ENCODE measurements at regions not wholly inside any gene's neighbourhood (a gene's known extent, or its start where the extent isn't known, plus 50 kb on each side); places are given as distances from the start of the nearest gene placed in this dataset.
A peak's percentile ranks its signal among the peaks of the same experiment; 100 is the strongest.

- Mint-ChIP-seq H3K4me3 (no peak overlapping the region), H3K27ac (no peak overlapping the region), H3K9me3 (no peaks in the 10 kb centered on the region), H3K4me1 (peaks cover 5 to 10% (median 10%) of the 10 kb centered on the region in 3 donors), H3K27me3 (no peaks in the 10 kb centered on the region), H3K36me3 (no peaks in the 10 kb centered on the region)
- ChIA-PET CTCF (interaction anchor here in 1 of 2 donors (0.6 kb wide), 1 partner anchor 184 kb away, joined by 5 read pairs; no protein-coding TSS in a partner anchor), POLR2A (no interaction called here)
- Histone ChIP-seq H3K4me3 (ENCODE audit: control insufficient read depth in 1 of 2, extremely low read depth in 1 of 2, low read length in 1 of 2) (no peak overlapping the region), H3K27ac (ENCODE audit: low read length) (no peak overlapping the region), H3K36me3 (ENCODE audit: control insufficient read depth in 2 of 2, extremely low read depth in 1 of 2, insufficient read depth in 1 of 2, low read length in 1 of 2) (no peaks in the 10 kb centered on the region), H3K4me1 (ENCODE audit: control insufficient read depth in 1 of 2, extremely low read depth in 1 of 2, insufficient read depth in 2 of 2, low read length in 2 of 2) (peaks cover 0 to 8% of the 10 kb centered on the region in 2 experiments), H3K27me3 (replicated peaks in 1 of 2; ENCODE audit: control insufficient read depth in 2 of 2, extremely low read depth in 1 of 2, insufficient read depth in 2 of 2, low read length in 1 of 2) (no peaks in the 10 kb centered on the region), H3K9me3 (no peaks in the 10 kb centered on the region)
- no peak for ATAC-seq (replicated peaks in 1 of 4)
- no CpG with 5 or more reads among the region's 3 CpGs for WGBS (ENCODE audit: insufficient coverage)
- no peak for DNase-seq
Measured at GRCh38 chr19:28482221-28482620, 730.7 kb downstream of the UQCRFS1 start.

GRCh38 chr19:28481674-28482073 is 731.3 kb downstream of the UQCRFS1 start:
- Mint-ChIP-seq H3K4me3 (no peak overlapping the region), H3K9me3 (no peaks in the 10 kb centered on the region), H3K36me3 (no peaks in the 10 kb centered on the region), H3K27me3 (no peaks in the 10 kb centered on the region), H3K4me1 (peaks cover 5 to 10% (median 10%) of the 10 kb centered on the region in 3 donors), H3K27ac (no peak overlapping the region)
- no peak for DNase-seq
- POLR2A ChIA-PET, result no interaction called here
- Histone ChIP-seq H3K4me1 (ENCODE audit: control insufficient read depth in 1 of 2, extremely low read depth in 1 of 2, insufficient read depth in 2 of 2, low read length in 2 of 2) (peaks cover 0 to 8% of the 10 kb centered on the region in 2 experiments), H3K4me3 (ENCODE audit: control insufficient read depth in 1 of 2, extremely low read depth in 1 of 2, low read length in 1 of 2) (no peak overlapping the region), H3K36me3 (ENCODE audit: control insufficient read depth in 2 of 2, extremely low read depth in 1 of 2, insufficient read depth in 1 of 2, low read length in 1 of 2) (no peaks in the 10 kb centered on the region), H3K27ac (ENCODE audit: low read length) (no peak overlapping the region), H3K9me3 (no peaks in the 10 kb centered on the region), H3K27me3 (replicated peaks in 1 of 2; ENCODE audit: control insufficient read depth in 2 of 2, extremely low read depth in 1 of 2, insufficient read depth in 2 of 2, low read length in 1 of 2) (no peaks in the 10 kb centered on the region)
- no CpG with 5 or more reads among the region's 1 CpG for WGBS (ENCODE audit: insufficient coverage)
- CTCF ChIA-PET, result no interaction called here
- ATAC-seq (replicated peaks in 1 of 4), result no peak

DNA sequence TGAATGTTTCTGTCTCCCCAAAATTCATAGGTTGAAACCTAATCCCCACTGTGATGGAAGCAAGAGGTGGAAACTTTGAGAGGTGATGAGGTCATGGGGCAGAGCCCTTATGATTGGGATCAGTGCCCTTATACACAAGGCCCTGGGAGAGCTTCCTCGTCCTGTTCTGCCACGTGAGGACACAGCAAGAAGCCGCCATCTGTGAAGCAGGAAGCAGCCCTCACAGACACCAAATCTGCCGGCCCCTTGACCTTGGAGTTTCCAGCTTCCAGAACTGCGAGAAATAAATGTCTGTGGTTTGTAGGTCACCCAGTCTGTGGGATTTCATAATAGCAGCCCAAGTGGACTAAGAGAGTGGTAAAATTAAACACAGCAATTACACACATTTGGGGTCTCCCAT is 737.4 kb downstream of the UQCRFS1 start:
- Histone ChIP-seq H3K9me3 (no peaks in the 10 kb centered on the region), H3K27me3 (replicated peaks in 1 of 2; ENCODE audit: control insufficient read depth in 2 of 2, extremely low read depth in 1 of 2, insufficient read depth in 2 of 2, low read length in 1 of 2) (no peaks in the 10 kb centered on the region), H3K27ac (ENCODE audit: low read length) (no peak overlapping the region), H3K4me3 (ENCODE audit: control insufficient read depth in 1 of 2, extremely low read depth in 1 of 2, low read length in 1 of 2) (no peak overlapping the region), H3K36me3 (ENCODE audit: control insufficient read depth in 2 of 2, extremely low read depth in 1 of 2, insufficient read depth in 1 of 2, low read length in 1 of 2) (no peaks in the 10 kb centered on the region), H3K4me1 (ENCODE audit: control insufficient read depth in 1 of 2, extremely low read depth in 1 of 2, insufficient read depth in 2 of 2, low read length in 2 of 2) (peaks cover 0 to 4% of the 10 kb centered on the region in 2 experiments)
- 73% methylated on average over 2 of the region's 5 CpGs for WGBS (ENCODE audit: insufficient coverage)
- Mint-ChIP-seq H3K27me3 (peaks cover 0 to 1% of the 10 kb centered on the region in 2 donors), H3K27ac (no peak overlapping the region), H3K4me1 (peaks cover 0 to 4% (median 0%) of the 10 kb centered on the region in 3 donors), H3K9me3 (no peaks in the 10 kb centered on the region), H3K36me3 (no peaks in the 10 kb centered on the region), H3K4me3 (no peak overlapping the region)
- ATAC-seq (replicated peaks in 1 of 4) (no peak), DNase-seq (no peak)
- POLR2A ChIA-PET, result no interaction called here
- CTCF ChIA-PET, result no interaction called here

- CTCF ChIA-PET, result no interaction called here
- ATAC-seq (replicated peaks in 1 of 4), result no peak
Measured at GRCh38 chr19:28472843-28473242, 740.1 kb downstream of the UQCRFS1 start.

DNA sequence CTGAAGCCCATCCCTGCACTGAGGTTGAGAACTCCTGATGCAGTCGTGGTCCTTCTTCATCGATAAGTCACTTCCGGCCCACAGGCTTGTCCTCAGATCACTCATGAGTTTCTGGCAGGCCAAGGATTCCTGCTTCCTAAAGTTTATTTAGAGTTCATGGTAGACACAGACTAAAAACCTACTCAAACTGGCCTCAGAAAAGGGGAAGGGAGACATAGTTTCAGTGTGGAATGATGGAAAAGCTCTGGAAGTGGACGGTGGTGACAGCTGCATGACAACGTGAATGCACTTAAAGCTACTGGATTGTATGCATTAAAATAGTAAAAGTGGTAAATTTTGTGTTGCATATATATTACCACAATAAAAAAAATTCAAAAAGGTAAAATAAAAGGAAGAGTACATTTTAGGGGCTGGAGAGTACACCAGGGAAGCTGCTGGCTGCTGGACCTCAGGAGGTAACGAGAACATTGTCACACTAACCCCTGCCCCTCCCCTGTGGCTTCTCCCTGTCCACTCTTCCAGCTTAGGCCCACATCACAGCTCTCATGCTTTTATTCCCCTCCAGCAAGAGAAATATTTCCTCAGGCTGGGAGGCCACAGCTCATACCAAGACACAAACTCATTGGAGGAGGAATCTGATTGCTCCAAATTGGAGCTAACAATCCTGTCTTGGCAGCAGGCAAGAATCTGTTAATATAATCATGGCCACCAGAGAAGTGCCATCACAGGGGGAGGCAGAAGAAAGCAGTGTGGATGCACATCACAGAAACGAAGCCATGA is 741.0 kb downstream of the UQCRFS1 start:
- H3K27me3 ChIP-seq (replicated peaks in 1 of 2; ENCODE audit: control insufficient read depth in 2 of 2, extremely low read depth in 1 of 2, insufficient read depth in 2 of 2, low read length in 1 of 2), result peaks cover 0 to 4% of the 10 kb centered on the region in 2 experiments
- Mint-ChIP-seq H3K4me1 (peaks cover 19 to 29% (median 27%) of the 10 kb centered on the region in 3 donors), H3K27me3 (peaks cover 0 to 3% of the 10 kb centered on the region in 2 donors), H3K36me3 (no peaks in the 10 kb centered on the region), H3K9me3 (no peaks in the 10 kb centered on the region), H3K27ac (no peak overlapping the region), H3K4me3 (no peak overlapping the region)
- ATAC-seq (replicated peaks in 1 of 4) (no peak), DNase-seq (no peak)
- POLR2A ChIA-PET, result no interaction called here
- no peaks in the 10 kb centered on the region for H3K9me3 ChIP-seq
- no peak overlapping the region for H3K27ac ChIP-seq (ENCODE audit: low read length)
- WGBS (ENCODE audit: insufficient coverage), result 42% methylated on average over 1 of the region's 7 CpGs
- CTCF ChIA-PET, result interaction anchor here in 1 of 2 donors (0.5 to 0.7 kb wide), 2 partner anchors 15 to 765 kb away, joined by 3 to 4 read pairs; no protein-coding TSS in a partner anchor
- H3K4me1 ChIP-seq (ENCODE audit: control insufficient read depth in 1 of 2, extremely low read depth in 1 of 2, insufficient read depth in 2 of 2, low read length in 2 of 2), result peaks cover 4 to 24% of the 10 kb centered on the region in 2 experiments
- H3K4me3 ChIP-seq (ENCODE audit: control insufficient read depth in 1 of 2, extremely low read depth in 1 of 2, low read length in 1 of 2), result no peak overlapping the region
- H3K36me3 ChIP-seq (ENCODE audit: control insufficient read depth in 2 of 2, extremely low read depth in 1 of 2, insufficient read depth in 1 of 2, low read length in 1 of 2), result no peaks in the 10 kb centered on the region

More at GRCh38 chr19:28472843-28473242, 740.1 kb downstream of the UQCRFS1 start:
- Mint-ChIP-seq H3K4me1 (peaks cover 19 to 28% (median 24%) of the 10 kb centered on the region in 3 donors), H3K9me3 (no peaks in the 10 kb centered on the region), H3K36me3 (no peaks in the 10 kb centered on the region), H3K27me3 (peaks cover 0 to 3% of the 10 kb centered on the region in 2 donors), H3K4me3 (no peak overlapping the region), H3K27ac (no peak overlapping the region)
- Histone ChIP-seq H3K4me3 (ENCODE audit: control insufficient read depth in 1 of 2, extremely low read depth in 1 of 2, low read length in 1 of 2) (no peak overlapping the region), H3K36me3 (ENCODE audit: control insufficient read depth in 2 of 2, extremely low read depth in 1 of 2, insufficient read depth in 1 of 2, low read length in 1 of 2) (no peaks in the 10 kb centered on the region), H3K9me3 (no peaks in the 10 kb centered on the region), H3K27ac (ENCODE audit: low read length) (no peak overlapping the region), H3K4me1 (ENCODE audit: control insufficient read depth in 1 of 2, extremely low read depth in 1 of 2, insufficient read depth in 2 of 2, low read length in 2 of 2) (peaks cover 4 to 24% of the 10 kb centered on the region in 2 experiments), H3K27me3 (replicated peaks in 1 of 2; ENCODE audit: control insufficient read depth in 2 of 2, extremely low read depth in 1 of 2, insufficient read depth in 2 of 2, low read length in 1 of 2) (peaks cover 0 to 4% of the 10 kb centered on the region in 2 experiments)
- 70% methylated on average over 6 of the region's 7 CpGs for WGBS (ENCODE audit: insufficient coverage)
- POLR2A ChIA-PET, result no interaction called here
- DNase-seq, result no peak

- H3K36me3 Mint-ChIP-seq, result no peaks in the 10 kb centered on the region
Measured at GRCh38 chr19:28469544-28469943, 743.4 kb downstream of the UQCRFS1 start.

More at GRCh38 chr19:28469544-28469943, 743.4 kb downstream of the UQCRFS1 start:
- ChIA-PET POLR2A (no interaction called here), CTCF (interaction anchor here (1.0 to 2.1 kb wide), 4 partner anchors 164 to 242 kb away, joined by 3 to 6 read pairs (median 3); no protein-coding TSS in a partner anchor)
- Mint-ChIP-seq H3K4me1 (peaks cover 19 to 42% (median 27%) of the 10 kb centered on the region in 3 donors), H3K9me3 (no peaks in the 10 kb centered on the region), H3K27ac (peak overlapping the region; percentile 2 to 44), H3K4me3 (peak overlapping the region in 1 of 3 donors; percentile 28), H3K27me3 (peaks cover 0 to 3% of the 10 kb centered on the region in 2 donors)
- Histone ChIP-seq H3K4me1 (ENCODE audit: control insufficient read depth in 1 of 2, extremely low read depth in 1 of 2, insufficient read depth in 2 of 2, low read length in 2 of 2) (peaks cover 4 to 29% of the 10 kb centered on the region in 2 experiments), H3K4me3 (ENCODE audit: control insufficient read depth in 1 of 2, extremely low read depth in 1 of 2, low read length in 1 of 2) (no peak overlapping the region), H3K27me3 (replicated peaks in 1 of 2; ENCODE audit: control insufficient read depth in 2 of 2, extremely low read depth in 1 of 2, insufficient read depth in 2 of 2, low read length in 1 of 2) (peaks cover 0 to 7% of the 10 kb centered on the region in 2 experiments), H3K27ac (ENCODE audit: low read length) (peak overlapping the region; percentile 36), H3K36me3 (ENCODE audit: control insufficient read depth in 2 of 2, extremely low read depth in 1 of 2, insufficient read depth in 1 of 2, low read length in 1 of 2) (no peaks in the 10 kb centered on the region), H3K9me3 (no peaks in the 10 kb centered on the region)
- WGBS (ENCODE audit: insufficient coverage), result 94% methylated on average over 4 of the region's 7 CpGs
- DNase-seq, result no peak
- no peak for ATAC-seq (replicated peaks in 1 of 4)
